Inferior parietal cortex (tissue), 1 donor: ENCODE measurements at regions not wholly inside any gene's neighbourhood (a gene's known extent, or its start where the extent isn't known, plus 50 kb on each side); places are given as distances from the start of the nearest gene placed in this dataset.

Experiments used
- DNase-seq: peaks from one replicate; pipeline ENCODE4 v3.0.0-alpha.2; 2016; ENCODE audit errors: extremely low spot score

- no peak for DNase-seq
Measured at GRCh38 chr9:90393365-90394152, 249.1 kb downstream of the DIRAS2 start.

GRCh38 chr9:90394871-90395270 is 247.8 kb downstream of the DIRAS2 start:
- no peak for DNase-seq

GRCh38 chr9:90400091-90400490 is 242.5 kb downstream of the DIRAS2 start:
- no peak for DNase-seq

GRCh38 chr9:90408659-90409058 is 234.0 kb downstream of the DIRAS2 start:
- no peak for DNase-seq

GRCh38 chr9:90419221-90419851 is 223.3 kb downstream of the DIRAS2 start:
- DNase-seq = no peak

GRCh38 chr9:90420211-90420610 is 222.4 kb downstream of the DIRAS2 start:
- no peak for DNase-seq

GRCh38 chr9:90420768-90421513 is 221.7 kb downstream of the DIRAS2 start:
- DNase-seq = no peak

- DNase-seq = no peak
Measured at GRCh38 chr9:90421786-90422185, 220.8 kb downstream of the DIRAS2 start.

GRCh38 chr9:90423661-90424193 is 218.9 kb downstream of the DIRAS2 start:
- no peak for DNase-seq

GRCh38 chr9:90428517-90428916 is 214.1 kb downstream of the DIRAS2 start:
- no peak for DNase-seq

- DNase-seq = no peak
Measured at GRCh38 chr9:90432951-90433350, 209.7 kb downstream of the DIRAS2 start.

- DNase-seq = no peak
Measured at GRCh38 chr9:90433398-90433941, 209.2 kb downstream of the DIRAS2 start.

- DNase-seq = no peak
Measured at GRCh38 chr9:90441814-90442213, 200.8 kb downstream of the DIRAS2 start.

GRCh38 chr9:90442723-90443122 is 199.9 kb downstream of the DIRAS2 start:
- DNase-seq = no peak

GRCh38 chr9:90444609-90445204 is 197.9 kb downstream of the DIRAS2 start:
- no peak for DNase-seq

GRCh38 chr9:90445391-90445790 is 197.2 kb downstream of the DIRAS2 start:
- no peak for DNase-seq

- DNase-seq = no peak
Measured at GRCh38 chr9:90446200-90446948, 196.2 kb downstream of the DIRAS2 start.

- DNase-seq = no peak
Measured at GRCh38 chr9:90447773-90448172, 194.9 kb downstream of the DIRAS2 start.

GRCh38 chr9:90449213-90449925 is 193.3 kb downstream of the DIRAS2 start:
- no peak for DNase-seq

GRCh38 chr9:90451804-90452203 is 190.8 kb downstream of the DIRAS2 start:
- DNase-seq = no peak
